Rectal smooth muscle tissue (tissue), 1 donor: ENCODE measurements at regions not wholly inside any gene's neighbourhood (a gene's known extent, or its start where the extent isn't known, plus 50 kb on each side); places are given as distances from the start of the nearest gene placed in this dataset.
A peak's percentile ranks its signal among the peaks of the same experiment; 100 is the strongest.

ENCODE experiments used
- H3K27ac ChIP-seq: one replicate; pipeline ENCODE4 v1.7.0; 2013; ENCODE audit warnings: low read depth, low read length, inconsistent platforms
- H3K27me3 ChIP-seq: one replicate; pipeline ENCODE4 v1.7.0; 2013; ENCODE audit warnings: low read length; ENCODE audit not compliant: control insufficient read depth, insufficient read depth
- H3K36me3 ChIP-seq: one replicate; pipeline ENCODE4 v1.7.0; 2013; ENCODE audit warnings: low read length; ENCODE audit not compliant: control insufficient read depth, insufficient read depth
- H3K4me1 ChIP-seq: one replicate; pipeline ENCODE4 v1.7.0; 2013; ENCODE audit warnings: low read length; ENCODE audit not compliant: control insufficient read depth, insufficient read depth
- H3K4me3 ChIP-seq: one replicate; pipeline ENCODE4 v1.7.0; 2013; ENCODE audit warnings: low read length
- H3K9ac ChIP-seq: one replicate; pipeline ENCODE4 v1.7.0; 2013; ENCODE audit warnings: low read length

DNA sequence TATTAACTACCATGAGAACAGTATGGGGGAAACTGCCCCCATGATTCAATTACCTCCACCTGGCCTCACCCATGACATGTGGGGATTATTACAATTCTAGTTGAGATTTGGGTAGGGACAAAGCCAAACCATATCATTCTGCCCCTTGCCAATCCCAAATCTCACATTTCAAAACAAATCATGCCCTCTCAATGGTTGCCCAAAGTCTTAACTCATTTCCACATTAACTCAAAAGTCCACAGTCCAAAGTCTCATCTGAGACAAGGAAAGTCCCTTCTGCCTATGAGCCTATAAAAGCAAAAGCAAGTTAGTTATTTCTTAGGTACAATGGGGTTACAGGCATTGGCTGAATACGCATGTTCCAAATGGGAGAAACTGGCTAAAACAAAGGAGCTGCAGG is 180.7 kb upstream of the CDH12 start:
- Histone ChIP-seq H3K27ac (no peak overlapping the region), H3K27me3 (no peaks in the 10 kb centered on the region), H3K4me3 (no peak overlapping the region), H3K36me3 (no peaks in the 10 kb centered on the region), H3K9ac (no peak overlapping the region), H3K4me1 (no peaks in the 10 kb centered on the region)

DNA sequence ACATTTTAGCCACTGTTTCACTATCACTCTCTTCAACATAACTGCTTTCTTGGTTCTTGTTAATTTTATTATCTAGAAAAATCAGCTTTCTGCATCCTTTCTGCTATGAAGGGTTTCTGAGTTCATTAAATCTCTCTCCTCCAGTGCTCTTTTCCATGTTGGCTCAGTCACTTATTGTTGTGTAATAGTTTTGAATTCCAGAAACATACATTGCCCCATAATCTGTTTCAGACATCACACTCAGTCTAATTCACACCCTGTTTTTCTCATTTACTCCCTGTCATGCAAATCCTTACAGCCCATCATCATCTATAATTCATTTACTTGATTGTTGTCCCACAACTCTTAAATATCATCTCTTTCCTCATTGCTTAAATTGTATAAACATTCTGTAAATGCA is 176.1 kb upstream of the CDH12 start:
- no peak overlapping the region for H3K27ac ChIP-seq
- no peak overlapping the region for H3K9ac ChIP-seq

DNA sequence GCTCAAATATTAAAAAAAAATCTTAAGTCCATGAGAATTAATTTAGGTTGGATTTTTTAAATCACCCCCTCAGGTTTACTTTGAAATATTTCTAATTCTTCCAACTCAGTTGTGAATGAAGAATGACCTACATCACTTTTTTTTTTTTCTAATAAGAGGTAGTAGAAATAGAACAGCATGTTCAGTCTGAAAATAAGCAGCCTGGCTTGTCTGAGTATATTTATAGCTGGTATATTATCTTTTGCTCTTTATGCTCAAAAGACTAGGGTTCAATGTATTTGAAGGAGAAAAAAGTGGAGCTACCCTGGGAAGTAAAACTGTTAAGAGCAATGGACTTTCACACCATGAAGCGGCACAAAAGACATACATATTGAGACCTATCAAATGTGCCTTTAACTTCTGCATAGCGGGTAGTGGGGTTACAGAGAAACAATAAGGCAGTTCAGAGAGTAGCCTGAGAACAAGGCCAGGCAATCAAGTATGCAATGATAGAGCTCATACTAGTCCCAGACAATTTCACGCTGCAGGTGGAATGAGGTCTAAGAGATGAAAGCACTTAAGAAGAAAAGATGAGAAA is 175.4 kb upstream of the CDH12 start:
- Histone ChIP-seq H3K27ac (no peak overlapping the region), H3K4me3 (no peak overlapping the region), H3K36me3 (no peaks in the 10 kb centered on the region), H3K4me1 (peaks cover 8% of the 10 kb centered on the region), H3K27me3 (no peaks in the 10 kb centered on the region), H3K9ac (no peak overlapping the region)

More for the DNA sequence above, 176.1 kb upstream of the CDH12 start:
- H3K27me3 ChIP-seq = no peaks in the 10 kb centered on the region
- H3K4me1 ChIP-seq = peaks cover 8% of the 10 kb centered on the region
- H3K4me3 ChIP-seq = no peak overlapping the region
- H3K36me3 ChIP-seq = no peaks in the 10 kb centered on the region

DNA sequence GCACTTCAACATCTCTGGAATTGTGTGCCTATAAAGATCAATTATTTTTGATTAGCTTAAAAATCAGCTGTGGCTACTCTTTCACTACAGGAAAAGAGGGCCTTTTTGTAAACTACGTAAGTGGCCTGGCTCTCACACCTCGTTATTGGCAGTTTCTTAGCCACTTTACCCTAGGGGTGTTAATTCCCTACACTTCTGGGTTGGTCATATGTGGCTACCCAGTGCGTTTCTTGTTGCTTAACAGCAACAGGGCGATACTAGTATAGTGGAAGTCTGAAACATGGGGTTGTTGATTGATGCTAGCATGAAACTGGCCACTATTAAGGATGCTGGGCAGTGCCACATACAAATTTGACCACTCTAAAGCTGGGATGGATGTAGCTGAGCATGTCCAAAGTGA is 174.7 kb upstream of the CDH12 start:
- H3K27me3 ChIP-seq = no peaks in the 10 kb centered on the region
- peaks cover 8% of the 10 kb centered on the region for H3K4me1 ChIP-seq
- H3K9ac ChIP-seq = no peak overlapping the region
- no peak overlapping the region for H3K27ac ChIP-seq
- no peaks in the 10 kb centered on the region for H3K36me3 ChIP-seq
- no peak overlapping the region for H3K4me3 ChIP-seq

DNA sequence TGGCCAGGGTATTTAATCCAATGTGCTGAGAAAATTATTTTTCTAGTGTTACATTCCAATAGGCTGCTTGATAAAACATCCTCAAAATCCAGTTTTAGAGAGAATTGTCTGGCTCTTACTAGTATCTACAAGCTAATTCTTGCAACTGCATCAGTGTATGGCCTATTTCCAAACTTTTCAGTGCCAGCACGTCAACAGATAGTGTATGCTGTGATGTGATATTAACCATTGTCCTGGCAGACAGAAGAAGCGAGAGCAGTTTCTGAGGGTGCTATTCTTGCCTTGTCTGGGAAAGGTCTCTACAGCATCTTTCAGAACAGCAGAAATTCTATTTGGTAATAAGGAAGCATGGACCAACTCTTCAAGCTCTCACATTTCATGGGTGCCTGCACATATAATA is 174.2 kb upstream of the CDH12 start:
- Histone ChIP-seq H3K4me3 (no peak overlapping the region), H3K4me1 (peaks cover 8% of the 10 kb centered on the region), H3K9ac (no peak overlapping the region), H3K27me3 (no peaks in the 10 kb centered on the region), H3K27ac (no peak overlapping the region), H3K36me3 (no peaks in the 10 kb centered on the region)

DNA sequence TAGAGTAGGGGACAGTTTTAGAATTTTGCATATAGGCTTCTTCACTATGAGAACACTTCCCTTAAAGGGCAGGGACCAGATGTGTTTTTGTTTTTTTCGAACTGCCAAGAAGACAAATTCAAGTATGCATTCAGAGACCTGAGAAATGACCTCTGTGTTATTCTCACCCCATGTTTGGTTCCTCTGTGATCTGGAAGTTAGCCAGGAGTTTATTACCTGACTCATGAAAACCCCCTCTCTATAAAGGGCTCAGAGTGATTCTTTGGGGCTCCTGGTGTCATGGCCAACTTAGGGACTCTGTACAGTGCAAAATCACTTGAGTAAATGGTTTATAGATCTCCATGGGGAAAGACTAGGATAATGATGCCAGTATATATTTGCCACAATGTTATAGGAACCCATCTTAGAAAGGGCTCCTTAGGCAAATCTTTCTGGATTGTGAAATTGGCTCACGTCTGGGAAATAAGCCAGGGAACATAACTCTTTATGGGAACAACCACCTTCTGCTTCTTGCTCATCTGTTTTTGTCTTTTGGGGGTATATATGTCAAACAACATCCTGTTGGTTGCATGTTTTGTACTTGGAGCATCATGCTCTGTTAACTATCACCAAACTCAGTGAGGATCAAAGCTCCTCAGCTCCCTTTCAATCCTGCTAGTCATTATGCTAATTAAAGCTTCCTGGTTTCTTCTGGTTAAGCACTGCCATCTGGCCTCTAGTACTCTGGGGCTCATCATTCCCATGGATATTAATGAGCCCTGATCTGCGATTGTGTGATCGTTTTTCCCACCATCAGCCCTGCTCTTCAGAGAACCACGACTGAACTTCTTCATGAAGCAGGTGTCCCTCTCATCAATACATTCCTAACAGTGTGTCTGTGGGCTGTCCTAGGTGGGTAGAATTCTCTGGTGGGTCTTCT is 173.4 kb upstream of the CDH12 start:
- peaks cover 8% of the 10 kb centered on the region for H3K4me1 ChIP-seq
- H3K27ac ChIP-seq = no peak overlapping the region
- H3K27me3 ChIP-seq = no peaks in the 10 kb centered on the region
- no peak overlapping the region for H3K9ac ChIP-seq
- no peaks in the 10 kb centered on the region for H3K36me3 ChIP-seq
- no peak overlapping the region for H3K4me3 ChIP-seq

DNA sequence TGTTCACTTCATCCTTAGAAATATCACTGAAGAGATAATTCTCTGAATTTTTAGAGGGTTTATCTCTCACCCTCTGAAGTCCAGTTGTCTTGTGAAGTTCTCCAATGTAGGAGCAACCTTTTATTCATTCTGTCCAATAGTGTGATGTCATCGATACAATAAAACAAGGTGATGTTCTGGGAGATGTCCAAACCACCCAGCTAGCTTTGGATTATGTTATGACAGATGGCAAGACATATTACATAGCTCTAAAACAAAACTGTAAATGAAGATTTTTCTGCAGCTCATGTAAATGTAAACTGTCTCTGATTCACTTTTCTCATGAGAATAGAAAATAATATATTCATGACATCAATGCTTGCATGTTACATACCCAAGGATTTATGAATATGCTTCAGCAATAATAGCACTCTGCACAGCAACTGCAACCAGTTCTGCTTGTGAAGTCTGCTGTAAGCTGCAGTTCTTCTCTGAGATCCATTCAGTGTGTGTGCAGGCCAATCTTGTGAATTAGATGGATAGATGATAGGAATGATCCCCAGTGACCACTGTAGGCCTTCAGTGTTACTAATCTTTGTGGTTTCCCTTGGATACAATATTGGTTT is 172.6 kb upstream of the CDH12 start:
- no peak overlapping the region for H3K27ac ChIP-seq
- H3K9ac ChIP-seq = no peak overlapping the region
- no peak overlapping the region for H3K4me3 ChIP-seq
- no peaks in the 10 kb centered on the region for H3K27me3 ChIP-seq
- peaks cover 8% of the 10 kb centered on the region for H3K4me1 ChIP-seq
- no peaks in the 10 kb centered on the region for H3K36me3 ChIP-seq

DNA sequence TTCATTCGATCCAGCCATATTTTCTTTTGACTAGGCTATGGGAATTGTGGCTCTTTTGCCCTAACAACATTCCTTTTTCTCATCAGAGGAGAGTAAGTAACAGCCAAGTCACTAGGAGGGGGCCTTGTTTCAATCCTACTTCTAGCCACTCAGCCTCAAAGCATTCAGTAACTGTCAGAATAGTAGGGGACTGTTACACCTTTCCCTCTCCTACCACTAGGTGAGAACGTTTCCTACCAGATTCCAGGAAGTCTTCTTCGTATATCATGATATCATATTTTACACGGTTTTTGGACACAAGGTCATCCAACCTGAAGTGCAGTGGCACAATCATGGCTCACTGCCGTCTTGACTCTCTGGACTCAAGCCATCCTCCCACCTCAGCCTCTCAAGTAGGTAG is 171.3 kb upstream of the CDH12 start:
- Histone ChIP-seq H3K4me1 (peaks cover 8% of the 10 kb centered on the region), H3K9ac (no peak overlapping the region), H3K36me3 (no peaks in the 10 kb centered on the region), H3K27me3 (no peaks in the 10 kb centered on the region), H3K4me3 (no peak overlapping the region), H3K27ac (no peak overlapping the region)

DNA sequence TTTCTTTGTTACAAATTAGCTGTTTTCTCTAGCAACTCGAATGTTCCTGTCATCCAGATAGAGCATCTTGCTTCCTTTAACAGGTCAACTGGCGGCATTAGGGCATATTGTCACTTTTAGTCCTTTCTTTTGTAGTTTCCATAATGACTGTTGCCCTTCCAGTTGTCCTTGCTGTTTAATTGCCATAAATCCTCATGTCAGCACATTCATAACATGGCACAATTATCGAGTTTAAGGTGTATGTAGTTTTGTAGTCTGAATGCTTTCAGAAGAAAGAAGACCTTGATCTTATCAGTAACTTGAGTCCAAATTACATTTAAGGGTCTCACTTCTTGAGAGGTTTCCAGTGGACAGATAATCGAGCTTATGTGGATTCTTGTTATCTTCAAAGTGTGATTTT is 161.7 kb upstream of the CDH12 start:
- Histone ChIP-seq H3K9ac (no peak overlapping the region), H3K4me3 (no peak overlapping the region), H3K4me1 (no peaks in the 10 kb centered on the region), H3K36me3 (no peaks in the 10 kb centered on the region), H3K27me3 (no peaks in the 10 kb centered on the region), H3K27ac (no peak overlapping the region)

DNA sequence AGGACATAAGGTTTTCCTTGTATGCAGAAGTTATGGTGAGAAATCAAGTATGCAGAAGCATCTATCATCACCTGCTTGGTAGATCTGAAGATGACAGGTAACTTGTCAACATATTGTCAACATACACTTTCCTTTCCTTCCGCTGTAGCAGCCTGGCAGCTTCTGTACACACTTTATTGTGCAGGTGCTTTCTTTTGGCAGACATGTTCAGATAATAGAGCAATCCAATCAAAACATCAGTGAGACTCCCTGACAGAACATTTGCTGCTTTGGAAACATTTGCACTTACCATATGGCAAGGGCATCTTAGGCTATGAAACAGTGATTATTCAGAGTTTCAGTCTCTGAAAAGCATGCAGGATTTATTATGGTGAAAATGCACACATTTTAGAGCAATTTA is 161.1 kb upstream of the CDH12 start:
- no peaks in the 10 kb centered on the region for H3K36me3 ChIP-seq
- no peak overlapping the region for H3K27ac ChIP-seq
- H3K4me3 ChIP-seq = no peak overlapping the region

DNA sequence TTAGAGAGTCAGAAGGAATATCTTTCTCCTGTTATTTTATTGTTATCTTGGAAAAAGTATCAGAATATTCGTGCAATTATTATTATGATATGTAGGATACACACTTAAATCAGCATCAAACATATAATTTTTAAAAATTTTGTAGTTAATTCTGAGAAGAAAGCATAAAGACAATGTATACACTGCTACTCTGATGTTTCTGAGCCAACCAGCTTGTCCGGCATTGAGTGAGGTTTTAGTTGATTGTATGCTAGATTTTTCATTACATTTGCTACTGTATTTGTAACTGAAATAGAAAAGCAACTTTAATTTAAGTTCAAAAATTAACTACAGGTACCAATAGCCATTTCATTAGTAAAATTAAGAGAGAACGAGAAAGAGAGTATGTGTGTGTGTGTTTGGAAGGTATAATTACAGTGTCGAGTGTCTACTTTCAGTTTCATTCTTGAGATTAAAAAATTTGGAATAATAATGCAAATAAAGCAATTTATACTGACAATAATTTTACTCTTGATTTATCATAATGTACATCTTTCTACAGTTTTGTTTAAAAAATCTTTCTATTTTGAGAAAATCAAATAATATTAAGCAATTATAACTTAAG is 160.4 kb upstream of the CDH12 start:
- Histone ChIP-seq H3K9ac (no peak overlapping the region), H3K4me1 (no peaks in the 10 kb centered on the region), H3K27ac (no peak overlapping the region), H3K36me3 (no peaks in the 10 kb centered on the region), H3K4me3 (peak overlapping the region; percentile 19), H3K27me3 (no peaks in the 10 kb centered on the region)

More for the DNA sequence above, 161.1 kb upstream of the CDH12 start:
- no peaks in the 10 kb centered on the region for H3K27me3 ChIP-seq
- H3K4me1 ChIP-seq = no peaks in the 10 kb centered on the region
- H3K9ac ChIP-seq = no peak overlapping the region

DNA sequence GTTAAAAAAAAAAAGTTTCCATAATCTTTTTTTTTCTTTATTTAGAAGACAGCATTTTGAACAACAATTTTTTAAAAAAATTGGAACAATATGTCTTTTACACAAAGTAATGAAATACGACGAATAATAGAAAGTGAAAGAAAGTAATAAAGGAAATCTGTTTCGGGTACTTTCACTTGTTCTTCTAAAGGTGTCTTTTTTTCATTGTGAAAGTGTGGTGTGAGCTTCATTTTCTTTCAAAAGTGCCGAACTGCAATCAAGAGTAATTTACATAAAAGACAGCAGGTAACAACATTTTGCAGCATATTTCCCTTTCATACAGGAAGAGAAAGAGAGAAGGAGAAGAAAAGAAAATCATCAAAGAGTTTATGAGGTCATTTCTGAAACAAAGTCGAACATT is 159.7 kb upstream of the CDH12 start:
- no peaks in the 10 kb centered on the region for H3K27me3 ChIP-seq
- no peak overlapping the region for H3K27ac ChIP-seq
- H3K4me3 ChIP-seq = no peak overlapping the region
- no peak overlapping the region for H3K9ac ChIP-seq
- no peaks in the 10 kb centered on the region for H3K36me3 ChIP-seq
- no peaks in the 10 kb centered on the region for H3K4me1 ChIP-seq
